Loucy (cell line): ENCODE measurements at regions not wholly inside any gene's neighbourhood (a gene's known extent, or its start where the extent isn't known, plus 50 kb on each side); places are given as distances from the start of the nearest gene placed in this dataset.

Source experiments
- CTCF ChIP-seq: fragments of 200-600 bp; sonication (generic); conservative IDR thresholded peaks from 2 replicates; pipeline ENCODE4 v1.5.1; 2014; ENCODE audit warnings: mild to moderate bottlenecking, antibody characterized with exemption, low read length
- EZH2phosphoT487 ChIP-seq: fragments of 200-600 bp; IDR thresholded peaks from 2 replicates; pipeline ENCODE4 v1.6.1; 2018; ENCODE audit warnings: antibody characterized with exemption, mild to moderate bottlenecking, moderate library complexity, borderline replicate concordance

- no peak for TF ChIP-seq CTCF
- no peak for TF ChIP-seq EZH2phosphoT487
Measured at GRCh38 chr18:65124633-65125032, 626.2 kb upstream of the CDH7 start.
